ENCODE measurements at regions not wholly inside any gene's neighbourhood (a gene's known extent, or its start where the extent isn't known, plus 50 kb on each side); places are given as distances from the start of the nearest gene placed in this dataset.
A peak's percentile ranks its signal among the peaks of the same experiment; 100 is the strongest.

DNA sequence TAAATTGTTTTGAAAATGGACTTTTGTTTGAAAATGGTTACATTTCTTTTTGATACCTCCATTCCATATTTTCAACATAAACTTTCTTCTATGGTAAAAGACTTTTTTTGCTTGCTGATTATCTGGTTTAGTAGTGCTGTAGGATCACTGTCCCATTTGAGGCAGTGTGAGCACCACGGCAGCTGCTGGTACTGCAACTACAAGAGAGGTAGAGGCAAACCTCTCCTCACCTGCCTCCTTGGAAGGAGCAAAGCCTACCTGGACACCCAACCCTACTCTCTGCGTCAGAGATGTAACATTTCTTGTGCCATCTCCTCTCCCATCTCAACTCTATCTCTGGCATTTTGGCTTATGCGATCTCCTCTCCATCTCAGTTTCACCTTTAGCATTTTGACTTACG lies 460.1 kb downstream of the SHQ1 start:
- DNase-seq: no peak

DNA sequence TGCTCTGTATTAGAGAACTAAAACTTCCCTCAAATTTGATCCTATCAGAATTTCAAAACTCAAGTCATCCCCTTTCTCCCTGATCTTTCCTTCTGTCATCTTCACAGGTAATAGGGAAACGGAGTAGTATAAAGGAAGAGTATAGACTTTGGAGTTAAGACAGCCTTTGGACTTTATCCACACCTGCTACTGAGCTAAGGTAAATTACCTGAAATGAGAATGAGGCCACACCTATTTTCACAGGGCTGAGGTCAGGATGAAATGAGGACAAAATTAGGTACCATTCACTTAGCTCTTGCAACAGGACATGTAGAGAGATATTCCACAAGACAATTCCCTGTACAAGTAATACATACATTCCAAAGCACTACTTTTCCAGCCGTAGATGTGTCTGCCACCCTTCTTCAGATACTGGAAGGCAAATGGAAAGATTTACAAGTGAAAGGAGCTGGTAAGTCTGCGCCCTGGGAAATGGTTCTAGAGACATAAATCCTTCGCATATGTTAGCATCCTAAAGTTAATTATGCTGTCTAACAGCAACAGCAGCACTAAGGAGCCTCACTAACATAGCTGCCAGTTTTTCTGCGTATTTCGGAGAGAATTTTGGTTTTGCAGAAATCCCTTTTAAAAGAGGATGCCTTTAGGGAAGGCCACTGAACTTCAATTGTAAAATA lies 461.8 kb downstream of the SHQ1 start:
- no peak for DNase-seq

DNA sequence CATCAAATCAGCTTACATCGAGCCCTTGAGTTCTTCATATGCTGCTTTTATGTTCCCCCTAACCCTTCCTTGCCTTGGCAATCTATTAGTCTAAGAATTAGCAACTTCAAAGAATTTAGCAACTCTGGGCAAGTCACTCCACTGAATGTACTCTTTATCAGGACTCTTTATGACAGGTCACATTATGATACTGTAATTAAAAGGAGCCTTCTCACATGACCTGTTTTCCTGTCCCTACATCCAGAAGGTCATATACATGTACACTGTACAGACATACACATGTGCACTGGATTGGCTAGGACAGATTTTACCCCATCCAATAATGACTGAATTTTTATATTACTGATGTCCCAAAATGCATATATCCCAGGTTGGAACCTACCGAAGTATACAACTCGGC lies 463.1 kb downstream of the SHQ1 start:
- DNase-seq: no peak

DNA sequence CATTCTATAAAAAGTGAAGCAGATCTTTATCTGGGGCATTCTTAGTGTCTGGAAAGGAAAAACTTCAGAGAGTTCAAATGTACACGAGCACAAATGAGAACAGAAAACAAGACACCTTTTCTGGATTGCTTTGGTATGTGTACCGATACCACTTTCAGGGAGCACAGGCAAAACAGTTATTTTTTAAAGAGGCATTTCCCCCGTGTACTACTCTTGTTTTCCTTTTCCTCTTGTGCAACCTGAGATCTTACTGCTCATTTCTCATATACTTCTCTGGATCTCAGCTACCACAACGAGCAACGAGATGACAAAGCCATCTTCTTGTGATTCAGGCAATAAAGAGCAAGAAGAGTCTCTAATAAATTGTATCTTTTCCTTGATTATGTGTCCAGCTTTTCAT lies 463.6 kb downstream of the SHQ1 start:
- DNase-seq: no peak

DNA sequence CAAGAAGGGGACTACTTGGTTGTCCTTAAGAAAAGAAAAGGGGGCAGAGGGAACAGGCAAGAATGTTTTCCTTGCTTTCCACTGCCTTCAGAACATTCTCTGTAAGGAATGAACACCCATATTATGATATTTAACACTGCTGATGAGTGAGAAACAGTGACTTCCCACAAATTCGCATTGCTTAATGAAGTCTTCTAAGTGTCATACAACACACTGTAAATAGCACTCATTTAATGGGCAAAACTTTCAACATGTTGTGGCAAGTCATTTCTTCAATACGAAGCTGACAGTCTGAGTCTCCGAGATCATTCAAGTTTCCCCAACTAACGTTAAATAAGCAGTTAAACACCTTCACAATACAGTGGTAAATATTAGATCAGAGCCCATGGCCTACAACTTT lies 464.4 kb downstream of the SHQ1 start:
- no peak for DNase-seq

DNA sequence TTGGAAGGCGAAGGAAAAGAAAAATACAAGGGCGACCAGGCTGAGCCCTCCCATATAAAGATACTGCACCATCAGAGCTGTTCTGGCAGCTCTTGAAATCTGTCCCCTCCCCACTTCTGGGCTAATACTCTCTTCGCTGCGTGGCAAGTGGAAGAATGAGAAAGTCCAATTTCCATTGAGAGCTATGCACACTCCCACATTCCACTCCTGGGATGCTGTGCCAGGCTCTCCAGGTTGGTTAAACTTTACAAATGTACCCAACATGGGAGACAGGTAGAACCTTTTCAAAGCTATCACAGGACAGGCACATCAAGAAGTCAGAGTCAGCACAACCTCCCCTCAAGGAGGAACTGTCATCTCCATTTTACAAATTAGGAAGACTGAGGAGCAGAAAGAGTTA lies 465.0 kb downstream of the SHQ1 start:
- no peak for DNase-seq

DNA sequence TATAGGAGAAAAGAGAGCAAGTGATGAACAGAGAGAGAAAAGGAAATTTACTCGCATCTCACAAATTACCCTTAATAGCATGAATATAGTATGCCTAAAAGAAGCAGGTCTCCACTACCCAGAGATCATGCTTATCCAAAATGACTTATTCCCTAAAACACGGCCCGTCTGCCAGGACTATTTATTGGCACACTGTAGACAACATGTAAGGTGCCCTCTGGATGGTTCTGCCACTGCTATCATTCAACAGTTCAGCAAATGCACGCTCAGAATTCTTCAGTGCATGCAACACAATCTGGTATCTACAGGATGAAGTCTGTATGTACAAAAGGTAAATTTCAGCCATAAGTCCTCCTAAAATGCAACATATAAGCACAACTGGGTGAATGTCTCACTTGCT lies 465.8 kb downstream of the SHQ1 start:
- DNase-seq: no peak

DNA sequence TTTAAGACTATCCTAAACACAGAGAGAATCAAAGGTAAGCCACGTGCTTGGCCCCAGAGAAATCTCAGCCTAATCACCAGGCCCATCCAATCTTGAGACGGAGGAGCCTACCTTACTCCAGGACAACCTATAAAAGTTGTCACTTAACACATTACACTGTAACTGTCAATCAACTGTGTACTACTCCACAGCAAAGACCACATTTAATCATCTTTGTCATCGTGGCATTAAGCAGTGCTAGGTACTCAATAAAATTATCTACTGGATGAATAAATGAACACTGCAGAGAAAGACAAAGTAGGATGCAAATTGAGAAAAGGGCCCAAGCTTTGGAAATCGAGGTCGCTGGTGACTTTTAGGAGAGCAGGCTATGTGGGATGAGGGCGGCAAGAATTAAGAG lies 466.7 kb downstream of the SHQ1 start:
- no peak for DNase-seq

DNA sequence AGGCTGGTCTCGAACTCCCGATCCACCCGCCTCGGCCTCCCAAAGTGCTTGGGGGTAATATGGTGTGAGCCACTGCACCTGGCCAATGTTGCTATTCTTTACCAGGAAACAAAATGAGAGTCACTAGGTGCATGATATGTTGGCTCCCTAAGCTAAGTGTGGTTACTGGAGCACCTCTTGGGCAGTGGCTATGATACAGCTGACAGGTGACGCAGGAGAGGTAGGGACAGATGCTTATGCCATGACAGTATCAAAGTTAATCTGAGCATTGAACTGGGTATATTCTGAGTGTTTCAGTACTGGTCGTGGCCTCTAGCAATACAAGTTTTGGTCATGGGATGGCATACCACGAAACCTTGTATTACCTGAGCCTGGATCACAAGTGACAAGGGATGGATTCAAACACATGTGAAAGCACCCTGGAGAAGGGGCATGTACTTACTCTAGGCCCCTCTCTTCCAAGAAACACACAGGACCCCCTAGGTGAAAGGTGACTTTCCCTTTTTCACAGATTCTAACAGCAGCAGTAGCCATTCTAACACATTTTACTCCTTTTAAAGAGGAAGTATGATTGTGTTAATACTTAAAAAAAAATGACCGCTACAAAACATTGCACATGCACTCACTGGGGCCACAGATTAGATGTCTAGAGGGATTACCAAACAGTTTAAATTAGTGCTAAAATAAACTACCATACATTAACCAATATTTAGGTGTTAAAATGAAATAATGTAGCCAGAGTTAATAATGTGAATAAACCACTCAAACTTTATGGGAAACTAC lies 467.3 kb downstream of the SHQ1 start:
- no peak for DNase-seq

DNA sequence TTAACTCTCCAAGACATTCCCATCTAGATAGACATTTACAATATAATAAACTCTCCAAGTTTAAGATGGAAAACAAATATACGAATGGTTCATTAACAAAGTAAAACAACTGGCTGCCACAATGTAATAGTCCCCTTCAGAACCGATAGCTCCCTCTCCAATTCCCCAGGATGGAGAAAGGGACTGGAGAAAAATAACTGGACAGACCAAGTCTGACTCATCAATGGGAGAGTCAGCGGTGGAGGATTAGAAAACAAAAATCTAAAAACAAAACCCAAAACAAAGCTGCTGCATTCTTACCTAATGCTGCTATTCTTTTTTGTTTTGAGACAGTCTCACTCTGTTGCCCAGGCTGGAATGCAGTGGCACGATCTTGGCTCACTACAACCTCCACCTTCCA lies 468.1 kb downstream of the SHQ1 start:
- DNase-seq: peak; percentile 13

DNA sequence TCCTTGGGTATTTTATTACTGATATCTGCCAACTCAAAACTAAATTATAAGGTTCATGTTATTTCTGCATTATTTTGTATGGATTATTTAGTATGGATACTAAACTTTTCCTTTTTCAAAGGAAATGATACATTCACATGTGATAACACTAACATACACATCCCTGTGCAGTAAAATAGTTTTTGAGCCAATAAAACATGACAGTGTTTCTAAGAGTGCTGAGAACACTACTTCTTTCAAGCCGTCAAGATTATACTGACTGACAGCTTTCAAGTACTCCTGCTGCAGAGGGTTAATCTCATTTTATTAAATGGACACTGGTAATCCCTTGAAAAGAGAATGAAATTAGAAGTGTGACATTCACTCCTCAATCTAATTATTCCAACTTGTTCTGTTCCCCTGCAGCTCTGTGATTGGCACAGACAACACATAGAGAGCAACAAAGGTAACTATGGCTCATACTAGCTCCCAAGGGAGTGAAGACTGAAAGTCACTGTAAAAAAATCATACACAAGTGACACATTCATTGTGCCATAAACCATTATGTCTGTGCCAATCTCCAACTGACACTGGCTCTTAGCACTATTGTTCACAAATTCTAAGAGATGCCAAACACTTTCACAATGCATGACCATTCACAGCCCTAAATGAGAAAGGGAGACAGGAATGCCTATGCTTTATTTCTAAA lies 468.6 kb downstream of the SHQ1 start:
- DNase-seq: no peak

DNA sequence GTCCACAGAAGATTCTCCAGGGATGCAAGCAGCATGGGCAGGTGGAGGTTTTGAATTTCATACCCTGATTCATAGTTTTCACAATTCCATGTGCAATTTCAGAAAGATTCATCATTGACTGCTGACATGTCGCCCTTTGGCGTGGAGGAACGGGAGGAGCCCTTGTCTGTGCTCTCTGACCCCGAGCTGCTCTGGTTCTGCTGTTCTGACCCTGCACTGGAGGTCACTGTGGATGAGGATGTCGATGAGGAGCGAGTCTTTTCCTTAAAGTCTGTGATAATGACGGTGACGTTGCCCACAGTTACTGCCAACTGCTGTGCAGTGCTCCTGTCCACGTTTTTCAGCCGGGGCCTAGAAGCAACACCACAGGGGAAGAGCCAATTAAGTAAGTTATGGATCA lies 470.0 kb downstream of the SHQ1 start:
- no peak for DNase-seq

DNA sequence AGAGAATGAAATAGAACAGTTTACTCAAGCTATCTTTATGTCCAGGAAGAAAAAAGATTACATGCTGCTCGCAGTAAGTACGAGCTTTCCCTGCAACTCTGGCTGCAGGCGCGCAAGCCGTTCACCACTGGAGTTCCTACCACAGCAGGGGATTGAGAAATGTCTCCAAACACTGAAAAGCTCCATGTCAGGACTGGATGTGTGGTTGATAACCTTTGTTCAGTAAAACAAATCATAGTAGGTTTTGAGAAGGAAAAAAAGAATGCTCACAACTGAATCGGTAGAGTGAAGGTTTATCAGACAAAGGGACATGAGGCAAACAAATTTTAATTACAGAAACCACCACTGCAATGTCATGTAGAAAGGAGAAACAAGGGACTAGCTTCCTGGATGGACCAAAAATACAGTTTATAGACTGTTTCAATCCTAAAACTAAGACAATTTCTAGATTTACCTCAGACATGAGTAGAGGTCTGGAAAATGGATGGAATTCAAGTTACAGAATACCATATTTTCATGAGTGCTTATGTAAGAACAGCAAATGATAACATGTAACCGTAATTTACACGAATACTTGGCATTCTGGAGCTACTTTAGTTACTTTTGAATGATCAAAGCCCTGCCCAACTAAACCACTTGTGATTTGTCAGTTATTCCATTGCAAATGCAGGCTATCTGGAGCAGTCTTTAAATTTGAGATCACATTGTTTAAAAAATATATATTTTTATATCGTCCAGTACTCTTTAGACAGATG lies 471.1 kb downstream of the SHQ1 start:
- no peak for DNase-seq

DNA sequence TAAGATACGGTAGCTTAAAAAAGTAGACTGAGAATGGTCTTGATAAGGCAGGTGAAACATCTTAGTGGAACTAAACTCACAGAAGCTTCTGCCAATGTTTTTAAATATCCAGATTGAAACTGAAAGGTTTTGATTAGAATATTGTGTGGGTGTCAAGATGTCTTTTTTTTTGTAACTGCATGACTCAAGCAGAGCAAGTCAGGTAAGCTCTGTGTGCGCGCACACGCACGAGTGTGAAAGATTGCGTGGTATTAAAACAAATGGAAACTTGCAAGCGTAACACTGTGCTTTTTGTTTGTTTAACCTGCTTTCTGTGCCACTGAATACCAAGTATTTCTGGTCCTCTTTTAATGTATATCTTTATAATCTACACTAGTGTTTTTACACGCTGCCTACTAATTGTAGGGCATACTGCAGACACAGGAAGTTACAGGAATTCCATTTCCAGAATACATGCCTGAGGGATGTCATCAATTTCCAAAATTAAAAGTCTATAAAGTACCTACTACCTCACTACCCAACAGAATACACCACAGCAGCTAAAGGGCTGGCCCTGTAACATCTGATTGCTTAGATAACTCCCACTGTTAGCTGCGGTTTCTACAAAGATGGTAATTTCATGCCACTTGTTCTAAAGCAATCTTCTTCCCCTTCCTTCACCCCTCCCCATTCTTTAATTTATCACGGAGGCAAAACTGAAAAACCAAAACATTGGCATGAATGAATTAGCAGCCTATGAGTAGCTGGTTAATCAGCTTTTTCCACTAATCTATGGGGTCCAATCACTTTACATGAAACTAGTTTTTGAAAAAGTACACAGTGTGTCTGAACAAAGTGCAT lies 472.8 kb downstream of the SHQ1 start:
- no peak for DNase-seq

DNA sequence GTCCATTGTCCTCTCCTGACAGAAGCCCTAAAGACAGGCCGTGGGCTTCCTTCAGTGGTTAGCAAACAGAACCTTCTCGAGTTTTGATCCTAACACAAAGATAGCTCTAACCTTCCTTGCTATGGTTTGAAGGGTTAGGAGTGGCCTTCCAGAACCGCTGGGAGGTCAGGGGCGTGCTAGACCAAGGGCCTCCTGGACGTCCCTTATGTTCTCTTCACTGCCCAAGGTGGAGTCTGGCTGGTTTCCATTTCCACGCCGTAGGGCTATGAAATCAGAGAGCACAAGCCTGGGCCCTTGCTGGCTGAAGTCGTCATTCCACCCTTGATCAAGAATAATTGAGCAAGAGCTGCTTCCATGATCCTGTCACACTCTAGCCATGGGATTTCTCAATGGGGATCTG lies 475.1 kb downstream of the SHQ1 start:
- no peak for DNase-seq

DNA sequence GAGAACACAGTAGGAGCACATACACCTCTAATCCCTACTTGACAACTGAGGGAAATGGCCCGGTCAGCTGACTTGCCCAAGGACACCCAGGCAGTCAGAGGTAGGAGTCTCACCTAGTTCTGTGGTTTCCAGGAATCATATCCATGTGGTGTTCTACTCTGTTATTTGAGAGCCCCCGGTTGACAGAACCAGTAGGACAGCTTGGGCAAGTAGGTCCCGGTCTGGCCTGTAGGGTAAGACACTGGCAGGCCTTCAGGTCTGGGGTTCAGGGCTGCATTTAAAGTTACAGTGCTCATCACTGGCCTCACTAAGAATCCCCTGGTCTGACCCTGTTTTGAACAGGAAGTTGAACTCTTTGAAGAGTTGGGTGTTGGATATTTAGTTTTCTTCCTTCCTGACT lies 476.1 kb downstream of the SHQ1 start:
- no peak for DNase-seq

DNA sequence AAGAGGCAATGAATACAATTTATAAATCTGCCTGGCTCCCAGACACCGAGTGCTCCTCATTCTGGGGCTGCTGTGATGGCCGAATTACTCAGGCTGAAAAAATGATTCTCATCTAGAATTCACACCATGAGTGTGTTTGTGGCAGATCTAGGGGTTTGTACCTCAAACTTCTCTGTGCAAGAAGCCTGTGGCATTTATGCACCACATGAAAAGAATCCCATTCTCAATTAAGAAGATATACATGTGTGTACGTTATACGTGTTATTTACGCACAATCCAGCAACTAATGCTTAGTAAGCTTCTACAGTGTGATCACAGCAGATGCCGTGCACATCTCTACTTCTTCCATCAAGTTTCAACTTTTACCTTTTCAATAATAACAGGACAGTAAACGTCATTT lies 476.8 kb downstream of the SHQ1 start:
- no peak for DNase-seq

DNA sequence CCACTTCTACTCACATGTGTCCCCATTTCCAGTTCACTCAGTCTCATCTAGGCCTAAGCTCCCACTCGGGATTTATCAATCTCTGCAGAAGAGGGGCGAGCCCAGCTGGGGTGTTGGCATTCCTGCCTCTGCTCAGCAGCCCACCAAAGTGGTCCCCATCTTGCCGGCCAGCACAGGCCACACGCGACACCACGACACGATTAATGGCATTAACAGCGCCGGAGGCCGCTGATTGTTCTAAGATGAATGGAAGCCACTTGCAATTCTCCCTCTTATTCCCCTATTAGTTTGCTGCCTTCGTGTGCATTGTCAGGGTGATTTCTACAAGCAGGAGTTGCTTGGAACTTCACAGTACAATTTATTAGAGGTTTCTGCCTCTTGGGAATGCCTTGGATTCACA lies 477.3 kb downstream of the SHQ1 start:
- DNase-seq: no peak

DNA sequence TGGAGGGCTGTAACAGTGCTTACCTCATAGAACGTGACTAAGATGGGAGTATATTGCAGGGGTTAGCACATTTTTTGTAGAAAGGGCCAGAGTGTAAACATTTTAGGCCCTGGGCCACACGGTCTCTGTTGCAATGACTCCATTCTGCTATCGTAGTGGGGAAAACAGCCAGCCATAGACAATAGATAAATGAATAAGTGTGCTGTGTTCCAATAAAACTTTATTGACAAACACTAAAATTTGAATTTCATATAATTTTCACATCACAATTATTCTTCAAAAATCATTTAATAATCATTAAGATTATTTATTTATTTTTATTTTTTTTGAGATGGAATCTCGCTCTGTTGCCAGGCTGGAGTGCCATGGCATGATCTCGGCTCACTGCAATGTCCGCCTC lies 478.6 kb downstream of the SHQ1 start:
- no peak for DNase-seq

DNA sequence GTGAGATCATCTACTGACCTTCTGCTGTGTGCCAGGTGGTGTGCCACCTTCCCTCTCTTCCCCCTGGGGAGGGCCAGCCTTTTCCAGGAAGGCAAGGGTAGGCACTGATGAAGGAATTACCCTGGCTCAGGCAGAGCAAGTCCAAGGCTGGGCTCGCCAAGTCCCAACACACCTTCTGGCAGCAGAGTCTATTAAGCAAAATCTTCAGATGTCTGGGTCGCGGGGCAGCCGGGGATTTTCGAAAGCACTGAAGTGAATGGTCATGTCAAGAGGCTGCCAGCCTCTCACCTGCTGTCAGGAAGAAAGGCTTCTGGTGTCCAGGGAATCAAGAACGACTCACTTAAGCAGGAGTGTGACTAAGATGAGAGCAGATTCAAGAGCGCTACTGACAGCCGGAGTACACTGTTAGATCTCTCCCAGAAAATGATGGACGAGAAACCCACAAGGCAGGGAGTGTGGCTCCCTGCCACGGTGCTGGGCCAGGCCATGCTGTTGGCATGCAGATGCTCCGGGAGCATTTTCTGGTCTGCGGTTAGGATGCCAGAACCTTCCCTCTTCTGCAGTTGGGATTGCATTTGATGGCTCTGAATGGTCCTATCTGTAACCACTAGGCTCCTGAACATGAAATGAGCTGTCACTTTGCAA lies 479.8 kb downstream of the SHQ1 start:
- DNase-seq: no peak

DNA sequence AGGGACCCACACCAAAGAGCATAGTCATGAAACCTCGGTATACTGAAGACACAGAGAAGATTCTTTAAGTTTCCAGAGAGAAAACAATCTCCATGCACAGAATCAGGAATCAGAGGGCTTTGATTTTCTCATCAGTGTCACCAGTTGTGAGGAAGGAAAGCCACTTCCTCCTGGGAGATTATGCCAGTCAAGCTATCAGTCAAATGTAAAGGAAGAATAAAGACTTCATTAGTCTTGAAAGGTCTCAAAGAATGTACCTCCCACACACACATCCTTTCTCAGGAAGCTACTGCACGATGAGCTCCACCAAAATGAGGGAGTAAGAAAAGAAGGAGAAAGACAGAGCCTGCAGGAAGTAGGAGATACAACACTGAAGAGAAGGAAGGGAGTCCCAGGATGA lies 486.3 kb downstream of the SHQ1 start:
- no peak for DNase-seq

DNA sequence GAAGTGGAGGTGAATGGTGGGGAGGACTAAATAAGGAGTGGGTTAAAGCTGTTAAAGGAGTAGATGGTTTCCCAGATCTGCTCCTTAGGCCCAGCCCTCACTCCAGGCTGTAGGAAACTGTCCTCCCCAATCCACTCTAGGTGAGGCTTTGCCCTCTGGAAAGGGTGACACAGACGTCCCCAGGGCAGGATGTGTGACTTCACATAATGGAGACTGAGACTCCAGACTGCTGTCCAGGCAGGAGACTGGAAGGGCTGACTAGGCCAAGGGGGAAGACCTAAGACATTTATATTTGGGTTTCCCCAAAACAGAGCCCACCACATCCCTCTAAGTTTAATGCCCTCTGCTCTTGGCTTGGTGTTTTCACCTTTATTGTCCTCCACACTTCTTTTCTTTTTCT lies 488.5 kb downstream of the SHQ1 start:
- no peak for DNase-seq
